Nephron progenitor cell (in vitro differentiated cells): ENCODE measurements at regions not wholly inside any gene's neighbourhood (a gene's known extent, or its start where the extent isn't known, plus 50 kb on each side); places are given as distances from the start of the nearest gene placed in this dataset.
"Not testable (repeated sequence)": the region's sequence is repeated elsewhere in the genome, so short reads cannot be mapped to it uniquely, and the experiment has no call there.

ENCODE experiments used
- DNase-seq: peaks from one replicate; pipeline ENCODE4 v3.0.0; 2021
- H3K27ac Mint-ChIP-seq: 2 replicates; pipeline ENCODE4 v1.8.0; 2021; ENCODE audit warnings: mild to moderate bottlenecking, moderate library complexity, mixed read lengths
- H3K27me3 Mint-ChIP-seq: 2 replicates; pipeline ENCODE4 v1.8.0; 2021; ENCODE audit warnings: mild to moderate bottlenecking, low read depth, mixed read lengths; ENCODE audit not compliant: poor library complexity
- H3K36me3 Mint-ChIP-seq: 2 replicates; pipeline ENCODE4 v1.8.0; 2021; ENCODE audit warnings: low read depth, mixed read lengths
- H3K4me1 Mint-ChIP-seq: 2 replicates; pipeline ENCODE4 v1.8.0; 2021; ENCODE audit warnings: mixed read lengths
- H3K4me3 Mint-ChIP-seq: 2 replicates; pipeline ENCODE4 v1.8.0; 2021; ENCODE audit warnings: mild to moderate bottlenecking, moderate library complexity, mixed read lengths
- H3K9me3 Mint-ChIP-seq: 2 replicates; pipeline ENCODE4 v1.8.0; 2021; ENCODE audit warnings: mild to moderate bottlenecking, moderate library complexity, mixed read lengths
- TF ChIP-seq, protein P1 (sequence below): fragments of 200-600 bp; sonication (generic); IDR thresholded peaks from 2 replicates; pipeline ENCODE4 v1.5.0; 2021; ENCODE audit warnings: antibody characterized with exemption

DNA sequence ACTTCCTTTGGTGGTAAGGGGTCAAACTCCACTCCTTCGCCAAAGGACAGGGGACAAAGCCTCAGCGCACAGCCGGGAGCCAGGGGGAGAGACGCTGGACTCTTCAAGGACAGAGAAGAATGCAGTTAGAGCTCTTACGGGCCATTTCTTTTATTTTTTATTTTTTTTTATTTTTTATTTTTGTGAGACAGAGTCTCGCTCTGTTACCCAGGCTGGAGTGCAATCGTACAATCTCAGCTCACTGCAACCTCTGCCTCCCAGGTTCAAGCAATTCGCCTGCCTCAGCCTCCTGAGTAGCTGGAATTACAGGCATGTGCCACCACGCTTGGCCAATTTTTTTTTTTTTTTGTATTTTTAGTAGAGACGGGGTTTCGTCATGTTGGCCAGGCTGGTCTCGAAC lies 93.2 kb upstream of the RPH3AL start, which contains the start of gene RFLNB:
RFLNB (minus strand) TSS at position 101 of the 400 bp plus-strand sequence.
- H3K27me3 Mint-ChIP-seq: peaks cover 11% of the 10 kb centered on the region
- H3K9me3 Mint-ChIP-seq, H3K36me3 Mint-ChIP-seq, H3K27ac Mint-ChIP-seq, H3K4me3 Mint-ChIP-seq, DNase-seq, H3K4me1 Mint-ChIP-seq: not testable (repeated sequence)

DNA sequence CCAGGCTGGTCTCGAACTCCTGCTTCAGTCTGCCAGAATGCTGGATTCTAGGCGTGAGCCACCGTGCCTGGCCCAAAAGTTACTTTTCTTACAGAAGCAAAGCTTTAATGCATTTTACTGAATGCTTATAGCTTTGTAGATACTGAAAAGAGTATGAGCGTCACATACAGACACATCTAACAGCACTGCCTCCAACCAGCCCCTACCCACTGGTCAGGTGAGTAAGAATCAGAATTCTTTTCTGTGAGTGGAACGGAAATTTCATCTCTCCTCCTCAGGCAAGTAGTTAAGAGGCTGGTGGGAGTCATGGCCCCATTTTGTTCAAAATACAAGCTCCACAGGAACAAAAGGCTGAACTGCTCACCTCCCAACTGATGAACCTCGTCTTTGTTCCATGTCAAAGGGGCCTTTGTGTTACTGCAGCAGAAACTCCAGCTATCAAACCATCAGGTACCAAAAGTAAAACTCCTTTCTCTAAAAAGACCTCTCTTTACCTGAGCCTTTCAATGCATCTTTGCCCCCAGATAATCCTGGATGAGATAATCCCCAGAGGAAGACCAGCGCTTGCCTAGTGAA lies 92.4 kb upstream of the RPH3AL start:
- Mint-ChIP-seq H3K36me3 (no peaks in the 10 kb centered on the region), H3K27ac (no peak overlapping the region), H3K9me3 (no peaks in the 10 kb centered on the region), H3K27me3 (peaks cover 14% of the 10 kb centered on the region), H3K4me1 (no peaks in the 10 kb centered on the region), H3K4me3 (no peak overlapping the region)
- DNase-seq: no peak
- TF ChIP-seq, protein P1, sequence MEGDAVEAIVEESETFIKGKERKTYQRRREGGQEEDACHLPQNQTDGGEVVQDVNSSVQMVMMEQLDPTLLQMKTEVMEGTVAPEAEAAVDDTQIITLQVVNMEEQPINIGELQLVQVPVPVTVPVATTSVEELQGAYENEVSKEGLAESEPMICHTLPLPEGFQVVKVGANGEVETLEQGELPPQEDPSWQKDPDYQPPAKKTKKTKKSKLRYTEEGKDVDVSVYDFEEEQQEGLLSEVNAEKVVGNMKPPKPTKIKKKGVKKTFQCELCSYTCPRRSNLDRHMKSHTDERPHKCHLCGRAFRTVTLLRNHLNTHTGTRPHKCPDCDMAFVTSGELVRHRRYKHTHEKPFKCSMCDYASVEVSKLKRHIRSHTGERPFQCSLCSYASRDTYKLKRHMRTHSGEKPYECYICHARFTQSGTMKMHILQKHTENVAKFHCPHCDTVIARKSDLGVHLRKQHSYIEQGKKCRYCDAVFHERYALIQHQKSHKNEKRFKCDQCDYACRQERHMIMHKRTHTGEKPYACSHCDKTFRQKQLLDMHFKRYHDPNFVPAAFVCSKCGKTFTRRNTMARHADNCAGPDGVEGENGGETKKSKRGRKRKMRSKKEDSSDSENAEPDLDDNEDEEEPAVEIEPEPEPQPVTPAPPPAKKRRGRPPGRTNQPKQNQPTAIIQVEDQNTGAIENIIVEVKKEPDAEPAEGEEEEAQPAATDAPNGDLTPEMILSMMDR: no peak

DNA sequence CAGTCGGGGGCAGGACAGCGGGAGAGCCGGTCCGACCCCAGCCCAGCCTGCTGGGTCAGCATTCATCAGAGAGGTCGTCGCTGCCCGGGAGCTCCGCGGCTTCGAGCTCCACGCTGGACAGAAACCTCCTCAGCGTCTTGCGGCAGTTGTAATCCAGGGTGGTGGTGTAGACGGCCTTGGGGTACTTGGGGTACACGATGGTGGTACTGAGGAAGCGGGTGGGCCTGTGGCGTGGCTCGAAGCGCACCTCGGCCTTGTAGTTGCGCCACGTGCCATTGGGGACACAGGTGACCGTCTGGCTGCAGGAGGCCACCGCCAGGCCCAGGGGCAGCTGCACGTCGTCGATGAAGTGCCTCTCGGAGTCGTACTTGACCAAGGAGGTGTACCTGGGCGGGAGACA lies 90.5 kb upstream of the RPH3AL start:
- DNase-seq: no peak
- Mint-ChIP-seq H3K9me3 (no peaks in the 10 kb centered on the region), H3K27me3 (peaks cover 14% of the 10 kb centered on the region), H3K36me3 (no peaks in the 10 kb centered on the region), H3K27ac (no peak overlapping the region), H3K4me1 (no peaks in the 10 kb centered on the region), H3K4me3 (no peak overlapping the region)
- TF ChIP-seq, protein P1: no peak

DNA sequence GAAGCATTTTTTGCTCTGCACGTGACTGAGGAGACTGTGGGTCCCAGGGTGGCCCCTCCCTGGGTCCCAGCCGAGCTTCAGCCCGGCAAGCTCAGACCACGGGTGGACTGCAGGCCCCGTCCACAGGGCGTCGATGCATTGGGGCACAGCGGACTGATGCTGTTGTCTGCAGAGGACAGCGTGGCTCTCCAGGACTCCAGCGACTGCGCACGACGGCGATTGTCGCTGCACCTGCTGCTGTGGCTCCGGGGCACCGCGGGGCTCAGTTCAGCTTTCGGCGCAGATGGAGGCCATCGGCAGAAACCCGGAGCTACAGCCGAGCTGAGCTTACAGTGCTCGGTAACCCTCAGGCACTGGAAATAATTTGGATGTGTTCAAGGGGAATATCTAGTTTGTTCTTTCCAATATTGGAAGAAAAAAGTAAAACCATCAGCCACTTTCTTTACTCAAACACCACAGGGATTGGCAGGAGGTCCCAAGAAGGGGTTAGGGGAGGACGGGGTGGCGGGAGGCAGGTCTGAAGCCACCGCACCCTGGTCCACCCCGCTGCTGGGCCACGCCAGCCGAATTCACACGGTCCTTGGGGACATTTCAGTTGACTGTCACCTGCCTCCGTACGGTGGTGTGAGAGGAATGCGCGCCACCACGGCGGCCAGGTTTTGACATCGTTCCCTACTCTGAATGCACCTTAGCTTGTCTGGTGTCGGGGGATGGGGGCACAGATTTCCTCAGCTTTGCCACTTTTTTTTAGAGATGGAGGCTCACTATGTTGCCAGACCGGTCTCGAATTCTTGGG lies 88.7 kb upstream of the RPH3AL start:
- Mint-ChIP-seq H3K4me1 (no peaks in the 10 kb centered on the region), H3K9me3 (peaks cover 11% of the 10 kb centered on the region), H3K36me3 (no peaks in the 10 kb centered on the region), H3K27me3 (peaks cover 8% of the 10 kb centered on the region), H3K27ac (no peak overlapping the region), H3K4me3 (no peak overlapping the region)
- DNase-seq: no peak
- TF ChIP-seq, protein P1: no peak

DNA sequence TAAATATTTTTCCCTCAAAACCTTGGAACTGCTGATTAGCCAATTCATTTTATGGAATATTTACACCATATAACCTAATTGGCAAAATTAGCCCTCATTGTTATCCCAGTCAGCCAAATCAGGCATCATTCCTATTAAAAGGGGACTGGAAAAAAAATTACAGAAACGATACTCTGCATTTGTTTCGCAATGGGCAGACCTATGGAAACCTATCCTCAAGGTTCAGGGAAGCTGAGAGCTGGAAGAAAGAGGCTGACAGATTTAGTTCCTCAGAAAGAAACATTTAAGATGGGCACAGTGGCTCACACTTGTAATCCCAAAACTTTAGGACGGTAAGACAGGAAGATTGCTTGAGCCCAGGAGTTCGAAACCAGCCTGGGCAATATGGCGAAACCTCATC lies 85.6 kb upstream of the RPH3AL start:
- peaks cover 28% of the 10 kb centered on the region for H3K9me3 Mint-ChIP-seq
- no peak for DNase-seq
- peaks cover 5% of the 10 kb centered on the region for H3K27me3 Mint-ChIP-seq
- H3K4me3 Mint-ChIP-seq: no peak overlapping the region
- no peaks in the 10 kb centered on the region for H3K36me3 Mint-ChIP-seq
- no peak overlapping the region for H3K27ac Mint-ChIP-seq
- TF ChIP-seq, protein P1: no peak
- no peaks in the 10 kb centered on the region for H3K4me1 Mint-ChIP-seq

DNA sequence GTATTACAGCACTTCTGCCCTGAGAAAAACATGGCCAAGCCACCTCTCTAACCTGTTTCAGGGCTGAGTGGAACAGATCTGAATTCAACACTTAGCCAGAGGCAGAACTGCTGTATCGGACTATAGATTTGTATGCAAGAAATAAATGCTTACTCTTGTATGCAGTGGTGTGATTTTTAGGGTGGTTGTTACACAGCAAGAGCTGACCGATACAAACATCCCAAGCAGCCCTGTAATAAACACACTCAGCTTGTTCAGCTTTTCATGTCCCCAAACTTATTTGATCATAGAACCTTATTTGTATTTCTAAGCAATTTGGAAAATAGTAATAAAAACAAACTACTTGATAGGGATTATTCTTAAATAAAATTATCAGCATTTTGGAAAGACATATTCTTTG lies 84.9 kb upstream of the RPH3AL start:
- no peaks in the 10 kb centered on the region for H3K4me1 Mint-ChIP-seq
- no peak overlapping the region for H3K4me3 Mint-ChIP-seq
- no peak overlapping the region for H3K27ac Mint-ChIP-seq
- TF ChIP-seq, protein P1: no peak
- DNase-seq: no peak
- H3K9me3 Mint-ChIP-seq: peaks cover 28% of the 10 kb centered on the region
- H3K27me3 Mint-ChIP-seq: peaks cover 5% of the 10 kb centered on the region
- H3K36me3 Mint-ChIP-seq: no peaks in the 10 kb centered on the region
